ENCODE measurements at regions not wholly inside any gene's neighbourhood (a gene's known extent, or its start where the extent isn't known, plus 50 kb on each side); places are given as distances from the start of the nearest gene placed in this dataset.

DNA sequence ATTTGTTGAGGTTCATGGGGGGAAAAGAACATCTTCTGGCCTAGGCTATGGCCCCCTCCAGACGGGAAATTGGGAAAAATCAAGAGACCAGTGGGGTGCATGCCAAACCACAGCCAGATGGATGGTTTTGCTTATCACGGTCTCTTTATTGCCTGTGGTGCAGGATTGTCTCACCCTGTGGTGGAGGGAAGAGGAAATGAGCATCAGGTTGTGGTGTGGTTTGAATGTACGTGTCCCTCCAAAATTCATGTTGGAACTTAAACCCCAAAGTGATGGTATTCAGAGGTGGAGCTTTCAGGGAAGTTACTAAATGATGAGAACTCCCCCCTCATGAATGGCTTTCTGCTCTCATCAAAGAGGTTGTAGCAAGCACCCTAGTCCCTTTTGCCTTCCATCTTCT is 525.7 kb downstream of the NPHP4 start:
- Histone ChIP-seq H2AFZ (ENCODE audit: low read depth, low read length) (no peak overlapping the region), H3K79me2 (replicated peaks; ENCODE audit: insufficient read depth, low read length) (no peaks in the 10 kb centered on the region), H3K9me3 (ENCODE audit: low read length) (no peaks in the 10 kb centered on the region), H3K9me2 (ENCODE audit: insufficient read depth, low read length) (no peaks in the 10 kb centered on the region), H3K36me3 (ENCODE audit: insufficient read depth, low read length) (no peaks in the 10 kb centered on the region), H3K27ac (ENCODE audit: low read length) (no peak overlapping the region), H3K27me3 (ENCODE audit: insufficient read depth, low read depth, low read length) (no peaks in the 10 kb centered on the region), H3K9ac (ENCODE audit: low read length) (no peak overlapping the region), H3F3A (ENCODE audit: insufficient read depth, low read length, poor library complexity, severe bottlenecking) (no peaks in the 10 kb centered on the region), H4K20me1 (ENCODE audit: insufficient read depth) (no peaks in the 10 kb centered on the region), H3K4me3 (ENCODE audit: low read length) (no peak overlapping the region), H3K4me2 (ENCODE audit: low read length) (no peak overlapping the region)
- TF ChIP-seq REST (IDR thresholded peaks at IDR 0.05; ENCODE audit: borderline replicate concordance): no peak
- TF ChIP-seq EZH2 (IDR thresholded peaks at IDR 0.05; ENCODE audit: borderline replicate concordance, insufficient read depth, low read length, poor library complexity, severe bottlenecking): no peak
- no peak for TF ChIP-seq POLR2AphosphoS5 (IDR thresholded peaks at IDR 0.05)
- TF ChIP-seq MXI1 (conservative IDR thresholded peaks at IDR 0.05; ENCODE audit: poor library complexity, severe bottlenecking): no peak
- TF ChIP-seq RAD21 (conservative IDR thresholded peaks at IDR 0.05): no peak
- TF ChIP-seq, protein P1, sequence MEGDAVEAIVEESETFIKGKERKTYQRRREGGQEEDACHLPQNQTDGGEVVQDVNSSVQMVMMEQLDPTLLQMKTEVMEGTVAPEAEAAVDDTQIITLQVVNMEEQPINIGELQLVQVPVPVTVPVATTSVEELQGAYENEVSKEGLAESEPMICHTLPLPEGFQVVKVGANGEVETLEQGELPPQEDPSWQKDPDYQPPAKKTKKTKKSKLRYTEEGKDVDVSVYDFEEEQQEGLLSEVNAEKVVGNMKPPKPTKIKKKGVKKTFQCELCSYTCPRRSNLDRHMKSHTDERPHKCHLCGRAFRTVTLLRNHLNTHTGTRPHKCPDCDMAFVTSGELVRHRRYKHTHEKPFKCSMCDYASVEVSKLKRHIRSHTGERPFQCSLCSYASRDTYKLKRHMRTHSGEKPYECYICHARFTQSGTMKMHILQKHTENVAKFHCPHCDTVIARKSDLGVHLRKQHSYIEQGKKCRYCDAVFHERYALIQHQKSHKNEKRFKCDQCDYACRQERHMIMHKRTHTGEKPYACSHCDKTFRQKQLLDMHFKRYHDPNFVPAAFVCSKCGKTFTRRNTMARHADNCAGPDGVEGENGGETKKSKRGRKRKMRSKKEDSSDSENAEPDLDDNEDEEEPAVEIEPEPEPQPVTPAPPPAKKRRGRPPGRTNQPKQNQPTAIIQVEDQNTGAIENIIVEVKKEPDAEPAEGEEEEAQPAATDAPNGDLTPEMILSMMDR (IDR thresholded peaks at IDR 0.05; ENCODE audit: poor library complexity, severe bottlenecking): no peak
- no peak for TF ChIP-seq SMC3 (conservative IDR thresholded peaks at IDR 0.05; ENCODE audit: poor library complexity)
- no peak for TF ChIP-seq TAF1 (IDR thresholded peaks at IDR 0.05; ENCODE audit: low read depth)
- TF ChIP-seq EP300 (conservative IDR thresholded peaks at IDR 0.05; ENCODE audit: poor library complexity, severe bottlenecking): no peak

- no peak overlapping the region for H3K27ac ChIP-seq (ENCODE audit: low read length)
- no peaks in the 10 kb centered on the region for H3K9me3 ChIP-seq (ENCODE audit: low read length)
- H3K9ac ChIP-seq (ENCODE audit: low read length): no peak overlapping the region
- H2AFZ ChIP-seq (ENCODE audit: low read depth, low read length): no peak overlapping the region
- H3K4me2 ChIP-seq (ENCODE audit: low read length): no peak overlapping the region
- no peaks in the 10 kb centered on the region for H3K79me2 ChIP-seq (replicated peaks; ENCODE audit: insufficient read depth, low read length)
- H3K9me2 ChIP-seq (ENCODE audit: insufficient read depth, low read length): no peaks in the 10 kb centered on the region
- TF ChIP-seq EZH2 (IDR thresholded peaks at IDR 0.05; ENCODE audit: borderline replicate concordance, insufficient read depth, low read length, poor library complexity, severe bottlenecking): no peak
- no peak for TF ChIP-seq POLR2AphosphoS5 (IDR thresholded peaks at IDR 0.05)
- TF ChIP-seq RAD21 (conservative IDR thresholded peaks at IDR 0.05): no peak
- no peak for TF ChIP-seq REST (IDR thresholded peaks at IDR 0.05; ENCODE audit: borderline replicate concordance)
- TF ChIP-seq TAF1 (IDR thresholded peaks at IDR 0.05; ENCODE audit: low read depth): no peak
- TF ChIP-seq SMC3 (conservative IDR thresholded peaks at IDR 0.05; ENCODE audit: poor library complexity): no peak
- TF ChIP-seq, protein P1 (IDR thresholded peaks at IDR 0.05; ENCODE audit: poor library complexity, severe bottlenecking): no peak
- TF ChIP-seq MXI1 (conservative IDR thresholded peaks at IDR 0.05; ENCODE audit: poor library complexity, severe bottlenecking): no peak
- no peak for TF ChIP-seq EP300 (conservative IDR thresholded peaks at IDR 0.05; ENCODE audit: poor library complexity, severe bottlenecking)
- H3K4me3 ChIP-seq (ENCODE audit: low read length): no peak overlapping the region
- no peaks in the 10 kb centered on the region for H3F3A ChIP-seq (ENCODE audit: insufficient read depth, low read length, poor library complexity, severe bottlenecking)
- H3K27me3 ChIP-seq (ENCODE audit: insufficient read depth, low read depth, low read length): no peaks in the 10 kb centered on the region
- no peaks in the 10 kb centered on the region for H3K36me3 ChIP-seq (ENCODE audit: insufficient read depth, low read length)
- H4K20me1 ChIP-seq (ENCODE audit: insufficient read depth): no peaks in the 10 kb centered on the region
These were observed 526.9 kb downstream of the NPHP4 start for GRCh38 chr1:5465281-5465711.
